OCI-LY7 (cell line): ENCODE measurements at regions not wholly inside any gene's neighbourhood (a gene's known extent, or its start where the extent isn't known, plus 50 kb on each side); places are given as distances from the start of the nearest gene placed in this dataset.
A peak's percentile ranks its signal among the peaks of the same experiment; 100 is the strongest.

Experiments used
- BruUV-seq: library from RNA; stranded (reverse); fragments of 400-500 nt; replicated peaks from 2 replicates; lab custom pipeline; 2021; lab: Mats Ljungman, UMichigan
- CTCF ChIA-PET: fragments of 300-600 bp; sonication (Branson Sonifier 250); formaldehyde crosslinking; loops from one replicate; lab custom pipeline; 2022; ENCODE audit warnings: antibody characterized with exemption; ENCODE audit not compliant: unreplicated experiment; lab: Charles Lee
- POLR2A ChIA-PET: fragments of 300-600 bp; sonication (Branson Sonifier 250); formaldehyde crosslinking; loops from one replicate; lab custom pipeline; 2022; ENCODE audit warnings: antibody characterized with exemption; lab: Charles Lee
- DNase-seq: peaks from one replicate; pipeline ENCODE4 v3.0.0-alpha.2; 2015; ENCODE audit warnings: low spot score
- H2AFZ ChIP-seq: fragments of 200-600 bp; sonication (generic), shearing (Covaris generic); 2 replicates; pipeline ENCODE4 v1.6.1; 2014; ENCODE audit warnings: mild to moderate bottlenecking, antibody characterized with exemption, low read length, moderate library complexity
- H3K27ac ChIP-seq: fragments of 200-600 bp; sonication (generic); 2 replicates; pipeline ENCODE4 v1.5.1; 2014; ENCODE audit warnings: mixed run types, low read depth, mild to moderate bottlenecking, moderate library complexity, low read length, inconsistent platforms; ENCODE audit not compliant: poor library complexity, severe bottlenecking
- H3K36me3 ChIP-seq: fragments of 200-600 bp; sonication (generic); 2 replicates; pipeline ENCODE4 v1.6.1; 2014; ENCODE audit warnings: mild to moderate bottlenecking, antibody characterized with exemption, low read length, moderate library complexity, mixed read lengths; ENCODE audit not compliant: insufficient read depth
- H3K4me1 ChIP-seq: fragments of 200-600 bp; sonication (generic); 2 replicates; pipeline ENCODE4 v1.5.1; 2014; ENCODE audit warnings: mild to moderate bottlenecking, low read length; ENCODE audit not compliant: insufficient read depth, poor library complexity, severe bottlenecking
- H3K4me2 ChIP-seq: fragments of 200-600 bp; sonication (generic); 2 replicates; pipeline ENCODE4 v1.6.1; 2014; ENCODE audit warnings: mild to moderate bottlenecking, low read length
- H3K4me3 ChIP-seq: fragments of 200-600 bp; sonication (generic); 2 replicates; pipeline ENCODE4 v1.5.1; 2014; ENCODE audit warnings: mild to moderate bottlenecking, low read depth, low read length; ENCODE audit not compliant: poor library complexity, severe bottlenecking
- H3K79me2 ChIP-seq: fragments of 200-600 bp; sonication (generic); 2 replicates; pipeline ENCODE4 v1.6.1; 2016; ENCODE audit warnings: low read depth, mild to moderate bottlenecking, low read length, moderate library complexity, mixed read lengths; ENCODE audit not compliant: insufficient read depth
- H3K9me2 ChIP-seq: fragments of 200-600 bp; sonication (generic); 2 replicates; pipeline ENCODE4 v1.6.1; 2016; ENCODE audit warnings: mild to moderate bottlenecking, low read length, mixed read lengths; ENCODE audit not compliant: insufficient read depth
- H3K9me3 ChIP-seq: fragments of 200-600 bp; sonication (generic); 2 replicates; pipeline ENCODE4 v1.6.1; 2014; ENCODE audit warnings: mild to moderate bottlenecking, mixed run types, low read length, mixed read lengths
- H4K20me1 ChIP-seq: fragments of 200-600 bp; sonication (generic); 2 replicates; pipeline ENCODE4 v1.6.1; 2014; ENCODE audit warnings: mild to moderate bottlenecking, antibody characterized with exemption, low read length, moderate library complexity, mixed read lengths; ENCODE audit not compliant: insufficient read depth
- EZH2phosphoT487 ChIP-seq: fragments of 200-600 bp; sonication (generic); IDR thresholded peaks from 2 replicates; pipeline ENCODE4 v1.6.1; 2018; ENCODE audit warnings: low read depth, borderline replicate concordance, mild to moderate bottlenecking, mixed run types, antibody characterized with exemption, low read length, moderate library complexity, mixed read lengths
- intact Hi-C: fragments of 100-400 bp; cut with micrococcal nuclease; formaldehyde crosslinking; loops from one replicate; pipeline ENCODE4 v1.10.0; 2022; ENCODE audit not compliant: unreplicated experiment
- TF ChIP-seq, protein P1 (sequence below): fragments of 200-600 bp; sonication (generic); conservative IDR thresholded peaks from 2 replicates; pipeline ENCODE4 v1.5.1; 2014; ENCODE audit warnings: mild to moderate bottlenecking, antibody characterized with exemption, low read length, moderate library complexity, mixed read lengths

DNA sequence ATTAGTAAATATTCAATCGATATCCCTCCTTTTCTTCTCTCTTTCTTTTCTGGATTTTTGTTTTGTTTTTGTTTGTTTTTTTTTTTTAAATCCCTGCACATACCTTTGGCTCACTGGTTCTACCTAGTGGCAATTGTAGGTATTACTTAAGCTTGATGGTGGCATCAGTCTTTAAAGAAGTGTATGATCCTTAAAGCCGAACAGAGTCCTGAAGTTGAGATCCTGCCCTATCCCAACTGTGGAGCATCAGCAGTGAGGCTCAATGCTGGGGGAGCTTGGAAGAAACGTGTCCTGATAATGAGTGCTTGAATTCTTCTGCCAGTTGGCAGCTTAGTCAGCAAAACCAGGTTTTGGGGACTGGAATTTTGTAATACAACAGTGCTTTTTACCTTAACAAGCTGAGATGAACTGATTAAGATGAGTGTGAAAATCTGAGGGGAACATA, 60.8 kb downstream of the FASLG start:
- ChIA-PET POLR2A (interaction anchor here (0.6 to 0.7 kb wide), 2 partner anchors 103 to 198 kb away, joined by 3 read pairs; no protein-coding TSS in a partner anchor), CTCF (interaction anchor here (0.6 kb wide), 1 partner anchor 247 kb away, joined by 3 read pairs; no protein-coding TSS in a partner anchor)
- Histone ChIP-seq H3K36me3 (no peaks in the 10 kb centered on the region), H3K9me3 (no peaks in the 10 kb centered on the region), H3K4me3 (no peak overlapping the region), H3K4me1 (no peaks in the 10 kb centered on the region), H3K27ac (no peak overlapping the region), H2AFZ (peak overlapping the region; percentile 25; the same call in 1 of the 2 replicates), H3K9me2 (no peaks in the 10 kb centered on the region), H3K79me2 (no peaks in the 10 kb centered on the region), H4K20me1 (no peaks in the 10 kb centered on the region), H3K4me2 (no peak overlapping the region)
- intact Hi-C loops, result loop anchor here (1.0 to 5.0 kb wide), 2 partner anchors 112 to 269 kb away; no protein-coding TSS in a partner anchor
- no TSS peak for BruUV-seq
- peak; percentile 53 for DNase-seq
- TF ChIP-seq, protein P1, sequence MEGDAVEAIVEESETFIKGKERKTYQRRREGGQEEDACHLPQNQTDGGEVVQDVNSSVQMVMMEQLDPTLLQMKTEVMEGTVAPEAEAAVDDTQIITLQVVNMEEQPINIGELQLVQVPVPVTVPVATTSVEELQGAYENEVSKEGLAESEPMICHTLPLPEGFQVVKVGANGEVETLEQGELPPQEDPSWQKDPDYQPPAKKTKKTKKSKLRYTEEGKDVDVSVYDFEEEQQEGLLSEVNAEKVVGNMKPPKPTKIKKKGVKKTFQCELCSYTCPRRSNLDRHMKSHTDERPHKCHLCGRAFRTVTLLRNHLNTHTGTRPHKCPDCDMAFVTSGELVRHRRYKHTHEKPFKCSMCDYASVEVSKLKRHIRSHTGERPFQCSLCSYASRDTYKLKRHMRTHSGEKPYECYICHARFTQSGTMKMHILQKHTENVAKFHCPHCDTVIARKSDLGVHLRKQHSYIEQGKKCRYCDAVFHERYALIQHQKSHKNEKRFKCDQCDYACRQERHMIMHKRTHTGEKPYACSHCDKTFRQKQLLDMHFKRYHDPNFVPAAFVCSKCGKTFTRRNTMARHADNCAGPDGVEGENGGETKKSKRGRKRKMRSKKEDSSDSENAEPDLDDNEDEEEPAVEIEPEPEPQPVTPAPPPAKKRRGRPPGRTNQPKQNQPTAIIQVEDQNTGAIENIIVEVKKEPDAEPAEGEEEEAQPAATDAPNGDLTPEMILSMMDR, result peak; percentile 93
- TF ChIP-seq EZH2phosphoT487, result no peak

DNA sequence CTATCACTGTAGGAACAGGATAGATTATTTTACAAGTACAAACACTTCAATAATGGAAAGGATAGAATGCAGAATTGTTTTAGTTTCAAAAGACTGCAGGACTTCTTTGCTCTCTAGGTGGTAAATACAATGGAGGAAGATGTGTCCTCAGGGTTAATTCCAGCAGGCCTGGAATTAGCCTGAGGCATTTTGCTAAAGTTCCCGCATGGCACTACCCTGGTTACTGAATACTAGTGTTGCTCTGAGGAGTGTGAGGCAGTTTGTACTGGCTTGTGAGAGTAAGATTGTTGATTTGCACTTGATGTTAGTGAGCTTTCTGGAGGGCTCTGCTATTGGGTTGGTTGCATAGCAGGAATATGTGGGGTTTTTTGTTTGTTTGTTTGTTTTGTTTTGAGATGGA, 61.4 kb downstream of the FASLG start:
- H2AFZ ChIP-seq, result no peak overlapping the region
- POLR2A ChIA-PET, result no interaction called here
- intact Hi-C loops, result no loop called here
- no TSS peak for BruUV-seq
- H3K4me1 ChIP-seq, result no peaks in the 10 kb centered on the region
- no peak overlapping the region for H3K4me2 ChIP-seq
- TF ChIP-seq, protein P1, result no peak
- TF ChIP-seq EZH2phosphoT487, result no peak
- DNase-seq, result no peak
- no peaks in the 10 kb centered on the region for H3K36me3 ChIP-seq
- no peaks in the 10 kb centered on the region for H4K20me1 ChIP-seq
- H3K9me2 ChIP-seq, result no peaks in the 10 kb centered on the region
- CTCF ChIA-PET, result interaction anchor here (0.6 kb wide), 1 partner anchor 247 kb away, joined by 3 read pairs; no protein-coding TSS in a partner anchor
- no peaks in the 10 kb centered on the region for H3K79me2 ChIP-seq
- no peak overlapping the region for H3K4me3 ChIP-seq
- H3K27ac ChIP-seq, result no peak overlapping the region
- H3K9me3 ChIP-seq, result no peaks in the 10 kb centered on the region

DNA sequence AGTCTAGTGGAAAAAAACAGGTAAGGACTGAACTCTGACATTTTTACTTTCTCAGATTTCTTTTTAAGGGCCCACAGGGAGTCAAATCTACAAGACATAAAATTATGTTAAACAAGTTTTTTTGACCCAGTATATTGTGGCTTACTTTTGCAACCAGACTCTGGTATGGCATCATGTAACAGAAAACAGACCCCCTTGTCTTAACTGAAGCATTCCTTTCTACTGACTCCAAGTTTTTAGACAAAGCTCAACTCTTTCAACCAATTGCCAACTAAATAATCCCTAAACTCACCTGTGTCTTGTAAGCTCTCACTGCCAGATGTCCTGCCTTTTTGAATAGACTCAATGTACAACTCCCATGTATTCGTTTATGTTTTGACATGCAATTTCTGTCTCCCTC, 64.3 kb downstream of the FASLG start:
- H3K4me3 ChIP-seq, result no peak overlapping the region
- no peak for DNase-seq
- no peaks in the 10 kb centered on the region for H3K79me2 ChIP-seq
- ChIA-PET POLR2A (no interaction called here), CTCF (no interaction called here)
- no peak overlapping the region for H2AFZ ChIP-seq
- no peaks in the 10 kb centered on the region for H4K20me1 ChIP-seq
- no peaks in the 10 kb centered on the region for H3K4me1 ChIP-seq
- no peaks in the 10 kb centered on the region for H3K9me2 ChIP-seq
- H3K4me2 ChIP-seq, result no peak overlapping the region
- H3K36me3 ChIP-seq, result no peaks in the 10 kb centered on the region
- intact Hi-C loops, result no loop called here
- no peak for TF ChIP-seq EZH2phosphoT487
- TF ChIP-seq, protein P1, result no peak
- peaks cover 3% of the 10 kb centered on the region for H3K9me3 ChIP-seq
- BruUV-seq, result no TSS peak
- no peak overlapping the region for H3K27ac ChIP-seq
